Prostate gland (tissue), 2 donors: ENCODE measurements at regions not wholly inside any gene's neighbourhood (a gene's known extent, or its start where the extent isn't known, plus 50 kb on each side); places are given as distances from the start of the nearest gene placed in this dataset.

Experiments used
- POLR2A ChIP-seq: fragments of 450-650 bp; IDR thresholded peaks from one replicate; pipeline ENCODE4 v1.6.1; 2016; ENCODE audit warnings: antibody characterized with exemption, mild to moderate bottlenecking
- TF ChIP-seq, protein P1 (sequence below), 4 experiments: fragments of 200-600 bp in 2 of 4; fragments of 450-650 bp in 2 of 4; sonication (generic) in 2 of 4; IDR thresholded peaks; 1 replicate in 3 of 4; 2 replicates in 1 of 4; pipeline ENCODE4 v1.5.1; 2016 to 2019; ENCODE audit warnings: antibody characterized with exemption in 4 of 4, mild to moderate bottlenecking in 2 of 4, moderate library complexity in 2 of 4

GRCh38 chr5:68845131-68845530 is 248.7 kb upstream of the SLC30A5 start:
- TF ChIP-seq, protein P1, sequence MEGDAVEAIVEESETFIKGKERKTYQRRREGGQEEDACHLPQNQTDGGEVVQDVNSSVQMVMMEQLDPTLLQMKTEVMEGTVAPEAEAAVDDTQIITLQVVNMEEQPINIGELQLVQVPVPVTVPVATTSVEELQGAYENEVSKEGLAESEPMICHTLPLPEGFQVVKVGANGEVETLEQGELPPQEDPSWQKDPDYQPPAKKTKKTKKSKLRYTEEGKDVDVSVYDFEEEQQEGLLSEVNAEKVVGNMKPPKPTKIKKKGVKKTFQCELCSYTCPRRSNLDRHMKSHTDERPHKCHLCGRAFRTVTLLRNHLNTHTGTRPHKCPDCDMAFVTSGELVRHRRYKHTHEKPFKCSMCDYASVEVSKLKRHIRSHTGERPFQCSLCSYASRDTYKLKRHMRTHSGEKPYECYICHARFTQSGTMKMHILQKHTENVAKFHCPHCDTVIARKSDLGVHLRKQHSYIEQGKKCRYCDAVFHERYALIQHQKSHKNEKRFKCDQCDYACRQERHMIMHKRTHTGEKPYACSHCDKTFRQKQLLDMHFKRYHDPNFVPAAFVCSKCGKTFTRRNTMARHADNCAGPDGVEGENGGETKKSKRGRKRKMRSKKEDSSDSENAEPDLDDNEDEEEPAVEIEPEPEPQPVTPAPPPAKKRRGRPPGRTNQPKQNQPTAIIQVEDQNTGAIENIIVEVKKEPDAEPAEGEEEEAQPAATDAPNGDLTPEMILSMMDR (IDR thresholded peaks at IDR 0.05) = no peak
- no peak for TF ChIP-seq POLR2A
